HG03064 (cell line): ENCODE measurements at regions not wholly inside any gene's neighbourhood (a gene's known extent, or its start where the extent isn't known, plus 50 kb on each side); places are given as distances from the start of the nearest gene placed in this dataset.
"Not testable (repeated sequence)": the region's sequence is repeated elsewhere in the genome, so short reads cannot be mapped to it uniquely, and the experiment has no call there.

Source experiments
- ATAC-seq: cut with Tn5 transposase; IDR thresholded peaks from one replicate; pipeline ENCODE4 v1.9.1; 2021; ENCODE audit warnings: low read depth; ENCODE audit not compliant: unreplicated experiment

DNA sequence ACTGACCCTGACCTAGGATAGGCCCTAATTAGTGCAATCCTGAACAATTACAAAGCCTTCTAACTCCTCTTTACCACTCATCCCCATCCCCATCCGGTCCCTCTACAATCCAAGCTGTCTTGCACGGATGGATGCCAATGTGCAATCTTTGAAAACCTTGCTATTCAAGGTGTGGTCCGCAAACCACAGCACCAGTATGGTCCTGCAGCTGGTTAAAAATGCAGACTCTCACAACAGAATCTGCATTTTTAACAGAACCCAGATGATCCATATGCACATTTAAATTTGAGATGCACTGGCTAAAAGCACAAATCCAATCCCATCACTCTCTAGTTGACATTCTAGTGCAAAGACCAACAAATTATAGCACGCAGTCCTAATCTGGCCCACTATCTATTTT, 230.6 kb upstream of the KRR1 start:
- no peak for ATAC-seq

DNA sequence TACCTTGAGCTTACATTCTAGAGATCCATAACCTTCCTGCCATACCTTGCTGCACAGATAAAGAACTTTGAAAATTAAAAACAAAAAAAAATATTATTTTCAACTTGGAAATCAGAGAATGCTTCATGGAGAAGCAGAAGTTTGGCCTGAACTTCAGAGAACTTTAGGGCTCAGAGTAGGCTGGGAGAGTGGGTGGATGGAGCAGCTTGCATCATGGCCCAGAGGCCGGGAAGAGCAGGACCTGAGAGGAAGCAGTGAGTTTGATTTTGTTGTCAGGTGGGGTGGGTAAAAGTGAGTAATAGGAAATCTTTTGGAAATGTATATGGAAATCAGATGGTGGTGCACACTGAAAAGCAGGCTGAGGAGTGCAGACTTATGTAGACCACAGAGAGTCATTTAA, 228.5 kb upstream of the KRR1 start:
- no peak for ATAC-seq

DNA sequence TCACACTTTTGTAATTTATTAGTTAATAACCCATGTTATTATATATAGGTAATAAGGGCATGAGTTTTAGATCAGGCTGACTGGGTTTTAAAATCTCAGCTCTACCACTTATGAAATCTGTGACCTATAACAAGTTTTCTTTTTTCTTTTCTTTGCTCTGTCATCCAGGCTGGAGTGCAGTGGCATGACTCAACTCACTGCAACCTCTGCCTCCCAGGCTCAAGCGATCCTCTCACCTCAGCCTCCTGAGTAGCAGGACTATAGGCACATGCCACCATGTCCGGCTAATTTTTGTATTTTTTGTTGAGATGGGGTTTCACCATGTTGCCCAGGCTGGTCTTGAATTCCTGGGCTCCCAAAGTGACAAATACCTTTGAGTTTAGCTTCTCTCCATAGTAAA, 227.7 kb upstream of the KRR1 start:
- not testable (repeated sequence) for ATAC-seq

DNA sequence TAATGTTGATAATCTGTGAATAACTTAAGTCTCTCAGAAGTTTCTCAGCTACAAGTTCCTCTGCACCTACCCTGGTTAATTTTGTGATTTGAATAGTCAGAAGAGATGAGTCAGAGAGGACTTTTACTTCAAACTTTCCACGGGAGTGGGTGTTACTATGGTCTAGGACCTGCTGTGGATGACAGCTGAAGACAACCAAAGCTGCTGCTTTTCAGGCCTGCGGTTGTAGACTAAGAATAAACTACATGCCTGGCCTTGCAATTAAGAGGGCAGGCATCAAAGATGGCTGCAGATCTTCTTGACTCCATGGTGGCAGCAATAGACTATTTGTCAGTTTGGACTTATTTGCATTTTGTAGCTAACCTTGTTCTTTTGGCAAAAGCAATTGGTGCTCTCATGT, 227.1 kb upstream of the KRR1 start:
- ATAC-seq, result peak; percentile 77

DNA sequence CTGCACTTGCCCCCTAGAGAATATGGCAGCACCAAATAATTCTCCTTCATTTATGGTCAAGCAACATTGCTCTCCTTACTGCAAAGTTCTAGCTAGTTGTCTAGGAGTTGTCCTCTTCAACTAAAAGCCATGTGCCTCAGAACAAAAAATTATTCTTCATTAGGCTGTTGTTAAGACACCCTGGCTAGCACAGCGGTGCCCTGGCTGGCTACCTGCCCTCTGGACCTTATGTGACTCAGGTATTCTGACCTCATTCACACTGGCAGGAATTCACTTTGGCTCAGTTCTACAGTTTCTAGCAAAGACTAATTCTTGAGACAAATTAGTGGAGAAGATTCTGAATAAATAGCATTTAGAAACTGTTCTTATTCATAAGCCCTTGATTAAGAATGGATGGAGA, 224.4 kb upstream of the KRR1 start:
- ATAC-seq, result no peak

DNA sequence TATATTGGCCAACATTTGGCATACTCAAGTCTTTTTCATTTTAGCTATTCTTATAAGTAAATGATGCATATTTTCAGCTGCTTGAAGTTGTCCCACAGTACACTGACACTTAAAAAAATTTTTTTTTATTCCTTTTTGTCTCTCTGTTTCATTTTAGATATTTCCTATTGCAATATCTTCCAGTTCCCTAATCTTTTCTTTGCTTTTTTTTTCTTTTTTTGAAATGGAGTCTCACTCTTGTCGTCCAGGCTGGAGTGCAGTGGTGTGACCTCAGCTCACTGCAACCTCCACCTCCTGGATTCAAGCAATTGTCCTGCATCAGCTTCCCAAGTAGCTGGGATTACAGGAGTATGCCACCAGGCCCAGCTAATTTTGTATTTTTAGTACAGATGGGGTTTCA, 217.4 kb upstream of the KRR1 start:
- ATAC-seq, result no peak

DNA sequence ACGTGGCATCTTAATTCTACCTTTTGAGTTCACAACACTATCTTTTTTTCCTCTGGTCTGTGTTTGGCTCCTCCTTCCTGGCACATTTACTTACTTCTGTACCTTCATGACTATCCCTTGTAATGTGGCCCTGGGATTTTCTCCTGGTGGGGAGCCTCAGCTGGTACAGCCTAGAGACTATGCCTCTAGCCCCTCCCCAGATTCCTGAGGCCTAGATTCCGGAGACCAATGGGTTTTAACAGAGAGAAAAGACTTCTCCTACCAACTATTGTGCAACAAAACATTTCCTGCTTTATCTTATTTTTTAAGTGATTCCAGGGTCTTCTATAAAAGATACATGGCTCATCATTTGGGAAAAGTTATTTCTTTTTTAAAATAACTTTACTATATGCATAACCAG, 216.2 kb upstream of the KRR1 start:
- ATAC-seq, result no peak

DNA sequence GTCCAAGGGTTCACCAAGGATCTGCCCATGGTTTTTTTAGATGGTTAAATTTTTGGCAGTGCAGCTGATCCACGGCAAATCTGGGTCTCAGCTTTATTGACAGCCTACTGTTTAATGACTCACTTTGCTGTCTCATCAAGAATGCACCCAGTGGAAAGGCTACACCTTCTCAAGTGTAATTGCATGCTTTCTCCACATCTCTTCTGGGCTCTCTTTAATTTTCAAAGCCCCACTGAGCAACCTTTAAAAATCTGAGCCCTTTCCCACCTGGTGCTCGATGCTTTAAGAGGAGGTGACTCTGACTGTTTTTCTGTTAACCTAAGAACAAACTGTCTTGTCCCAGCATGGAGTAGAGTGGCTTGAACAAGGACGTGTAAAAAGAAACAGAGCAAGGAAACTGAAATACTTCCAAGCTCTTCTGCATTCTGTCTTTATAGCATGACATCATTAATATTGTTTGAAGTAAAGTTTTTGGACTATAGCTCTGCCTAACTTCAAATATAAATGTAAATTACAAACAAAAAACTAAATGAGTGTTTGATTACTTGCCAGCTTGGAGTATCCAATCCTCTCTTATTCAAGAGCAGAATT, 214.2 kb upstream of the KRR1 start:
- no peak for ATAC-seq

DNA sequence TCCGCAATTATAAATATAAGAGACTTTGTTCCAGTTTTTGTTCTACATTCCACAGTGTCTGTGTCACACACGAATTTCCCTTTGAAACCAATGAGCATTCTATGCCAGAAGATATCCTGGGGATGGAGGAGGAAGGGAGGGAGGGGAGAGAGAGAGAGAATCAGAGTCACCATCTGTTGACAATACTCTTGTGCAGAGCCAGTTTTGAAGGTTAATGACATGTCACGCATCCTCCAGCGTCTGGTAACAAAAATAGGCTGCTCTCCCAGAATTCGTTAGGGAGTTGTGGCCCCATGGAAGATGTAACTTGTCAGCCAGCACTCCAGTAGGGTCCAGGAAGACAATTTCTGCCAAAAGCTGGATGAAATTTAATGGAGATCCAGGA, 213.5 kb upstream of the KRR1 start:
- no peak for ATAC-seq

DNA sequence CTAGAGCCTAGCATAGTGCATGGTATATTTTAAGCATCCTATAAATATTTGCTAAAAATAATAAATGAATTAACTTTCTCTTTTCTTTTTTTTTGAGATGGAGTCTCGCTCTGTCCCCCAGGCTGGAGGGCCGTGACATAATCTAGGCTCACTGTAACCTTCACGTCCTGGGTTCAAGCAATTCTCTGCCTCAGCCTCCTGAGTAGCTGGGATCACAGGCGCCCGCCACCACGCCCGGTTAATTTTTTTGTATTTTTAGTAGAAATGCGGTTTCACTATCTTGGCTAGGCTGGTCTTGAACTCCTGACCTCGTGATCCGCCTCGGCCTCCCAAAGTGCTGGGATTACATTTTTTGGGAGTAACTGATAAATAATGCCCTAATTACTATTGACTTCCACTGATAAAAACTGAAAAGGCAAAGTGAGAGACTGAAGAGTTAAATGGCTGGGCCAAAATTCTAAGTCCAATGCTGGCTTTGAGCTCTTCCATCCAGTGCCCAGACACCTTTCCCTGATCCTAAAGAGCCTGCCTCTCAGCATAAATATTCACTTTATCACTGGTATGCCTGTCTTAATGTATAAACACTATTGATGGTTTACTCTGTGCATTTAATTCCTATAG, 213.0 kb upstream of the KRR1 start:
- no peak for ATAC-seq

DNA sequence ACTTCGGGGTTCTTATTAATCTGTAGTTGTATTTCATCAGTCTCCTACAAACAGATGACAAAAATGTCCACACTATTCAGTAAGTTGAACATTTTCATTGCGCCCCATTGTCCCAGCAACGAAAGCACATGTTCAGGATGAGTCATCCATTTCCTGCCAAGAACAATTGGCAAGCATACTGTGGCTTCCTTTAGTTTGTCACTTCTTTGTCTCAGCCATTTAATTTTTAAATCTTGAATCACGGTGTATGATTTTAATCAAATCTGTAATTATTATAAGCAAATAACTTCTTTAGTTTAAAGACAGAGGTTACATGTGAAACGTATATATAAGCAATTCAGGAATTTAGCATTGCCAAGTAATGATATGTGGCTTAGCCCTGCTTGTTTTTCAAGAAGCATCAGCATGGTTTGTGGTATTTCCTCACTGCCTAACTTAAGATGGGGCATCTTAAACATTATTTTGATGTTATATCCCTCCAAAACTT, 211.3 kb upstream of the KRR1 start:
- ATAC-seq, result peak; percentile 96

DNA sequence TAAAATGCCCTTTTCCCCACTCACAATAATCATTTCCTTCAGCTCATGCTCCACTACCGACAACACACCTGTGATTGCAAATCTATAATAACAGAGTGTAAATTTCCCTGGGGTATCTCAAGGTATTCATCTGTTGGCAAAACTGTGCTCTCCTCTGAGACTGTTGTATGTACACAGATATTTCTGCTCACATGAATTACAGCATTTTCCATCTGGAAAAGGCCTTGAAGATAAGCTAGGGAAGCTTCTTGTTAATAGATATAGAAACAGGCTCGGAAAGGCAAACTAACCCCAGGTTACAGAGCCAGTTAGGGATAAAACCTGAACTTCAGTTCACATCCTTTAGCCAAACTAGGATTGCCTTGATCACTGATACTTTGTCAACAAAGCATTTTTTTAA, 210.4 kb upstream of the KRR1 start:
- no peak for ATAC-seq

DNA sequence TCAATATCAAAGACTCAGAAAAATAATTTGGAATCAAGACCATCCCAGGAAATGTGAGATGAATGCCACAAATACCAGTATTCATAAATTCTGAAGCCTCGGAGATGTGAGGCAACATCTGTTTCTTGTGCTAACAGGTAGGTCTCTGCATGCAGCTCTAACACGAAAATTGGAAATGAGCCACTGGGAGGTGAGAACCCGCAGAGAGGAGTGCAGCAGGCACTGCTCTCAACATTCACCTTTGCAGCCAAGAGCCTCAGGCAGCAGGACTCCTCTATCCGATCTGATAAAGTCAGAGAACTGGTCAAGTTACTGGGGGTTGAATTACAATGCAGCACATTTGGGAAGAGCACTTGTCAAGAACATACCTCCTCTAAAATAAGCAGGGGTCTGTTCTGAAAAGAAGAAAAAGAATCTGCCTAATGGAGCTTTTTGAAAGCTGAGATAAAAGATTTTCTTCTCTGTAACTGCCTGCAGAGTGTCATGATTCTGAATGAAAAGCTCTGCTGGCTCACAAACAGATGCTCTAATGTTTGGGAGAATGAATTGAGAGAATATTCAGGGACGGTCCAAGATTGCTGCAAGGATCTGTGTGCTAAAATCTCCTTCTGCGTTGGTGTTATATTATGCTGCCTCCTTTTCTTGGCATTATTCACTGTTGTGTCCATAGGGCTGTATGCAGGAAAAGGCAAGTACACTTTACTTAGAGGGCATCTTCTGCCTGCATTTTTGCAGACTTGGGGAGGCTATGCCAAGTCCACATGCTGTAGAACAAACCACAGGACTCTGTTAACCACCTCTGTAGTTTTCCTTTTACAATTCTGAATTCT, 209.6 kb upstream of the KRR1 start:
- no peak for ATAC-seq

DNA sequence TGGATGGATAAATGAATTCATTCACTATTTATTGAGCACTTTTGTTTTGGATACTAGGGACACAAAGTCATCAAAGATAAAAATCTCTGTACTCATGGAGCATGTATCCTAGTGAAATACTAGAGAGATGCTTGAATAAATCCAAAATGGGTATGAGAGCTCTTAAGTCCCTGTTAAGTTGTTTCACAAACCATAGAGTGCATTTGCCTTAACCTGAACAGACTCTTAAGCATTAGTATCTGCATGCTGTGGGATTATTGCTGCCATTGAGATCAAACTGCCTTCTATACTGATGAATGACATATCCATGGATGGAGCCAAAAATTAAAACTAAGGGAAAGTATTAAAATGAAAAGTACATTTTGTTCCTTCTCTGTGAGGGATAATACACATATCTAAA, 206.5 kb upstream of the KRR1 start:
- ATAC-seq, result no peak

DNA sequence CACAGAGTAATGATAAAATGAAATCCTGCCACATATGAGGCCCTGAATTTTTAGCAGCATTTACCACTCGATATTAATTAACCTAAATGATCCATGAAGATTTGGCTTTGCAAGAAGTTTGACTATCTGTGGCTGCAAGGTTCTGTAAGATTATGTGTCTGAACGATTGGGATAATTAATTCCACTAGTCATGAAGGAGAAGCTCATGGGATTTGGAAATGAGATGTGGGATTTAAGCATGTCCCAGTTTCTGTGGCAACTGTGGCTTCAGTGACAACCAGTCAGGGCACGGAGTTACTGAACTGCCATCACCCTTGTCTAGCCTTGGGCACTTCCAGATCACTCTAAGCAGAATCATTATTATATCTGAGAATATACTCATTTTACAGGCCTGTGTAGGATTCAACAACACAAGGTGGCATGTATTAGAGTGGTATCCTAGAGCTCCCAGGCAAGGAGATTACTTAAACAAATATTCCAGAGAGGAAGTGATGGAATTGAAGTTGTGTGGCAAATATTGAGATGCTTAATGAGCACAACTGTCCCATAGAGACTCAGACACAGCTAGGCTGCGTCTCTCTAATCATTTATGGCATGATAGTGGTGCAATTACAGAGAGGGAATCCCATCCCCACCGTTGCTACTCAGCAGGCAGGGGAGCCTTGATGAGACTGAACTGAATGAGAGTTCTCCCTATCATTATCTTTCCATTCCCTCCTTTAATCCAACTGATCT, 205.0 kb upstream of the KRR1 start:
- no peak for ATAC-seq

DNA sequence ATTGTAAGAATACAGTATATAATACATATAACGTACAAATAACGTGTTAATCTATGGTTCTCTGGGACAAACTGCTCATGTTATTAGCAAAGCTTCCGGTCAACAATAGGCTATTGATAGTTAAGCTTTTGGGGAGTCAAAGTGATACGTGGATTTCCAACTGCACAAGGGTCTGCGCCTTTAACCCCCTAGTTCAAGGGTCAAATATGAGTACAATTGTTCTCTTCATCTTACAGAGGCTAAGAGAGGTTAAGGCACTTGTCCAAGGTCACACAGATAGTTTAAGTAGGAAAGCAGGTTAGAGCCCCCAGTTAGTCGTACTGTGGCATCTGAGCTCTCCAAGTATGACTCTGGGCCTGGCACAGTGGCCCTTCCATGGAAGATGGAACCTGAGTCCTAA, 204.3 kb upstream of the KRR1 start:
- ATAC-seq, result no peak

DNA sequence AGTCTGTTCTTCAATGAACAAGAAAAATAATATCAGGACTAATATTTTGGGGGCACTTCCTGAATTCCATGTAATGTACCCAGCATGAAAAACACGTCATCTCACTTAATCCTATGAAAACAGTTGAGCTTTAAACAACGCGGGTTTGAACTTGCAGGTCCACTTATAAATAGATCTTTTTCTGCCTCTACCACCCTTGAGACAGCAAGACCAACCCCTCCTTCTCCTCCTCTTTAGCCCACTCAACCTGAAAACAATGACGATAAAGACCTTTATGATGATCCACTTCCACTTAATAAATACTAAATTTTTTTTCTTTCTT, 203.9 kb upstream of the KRR1 start:
- no peak for ATAC-seq

DNA sequence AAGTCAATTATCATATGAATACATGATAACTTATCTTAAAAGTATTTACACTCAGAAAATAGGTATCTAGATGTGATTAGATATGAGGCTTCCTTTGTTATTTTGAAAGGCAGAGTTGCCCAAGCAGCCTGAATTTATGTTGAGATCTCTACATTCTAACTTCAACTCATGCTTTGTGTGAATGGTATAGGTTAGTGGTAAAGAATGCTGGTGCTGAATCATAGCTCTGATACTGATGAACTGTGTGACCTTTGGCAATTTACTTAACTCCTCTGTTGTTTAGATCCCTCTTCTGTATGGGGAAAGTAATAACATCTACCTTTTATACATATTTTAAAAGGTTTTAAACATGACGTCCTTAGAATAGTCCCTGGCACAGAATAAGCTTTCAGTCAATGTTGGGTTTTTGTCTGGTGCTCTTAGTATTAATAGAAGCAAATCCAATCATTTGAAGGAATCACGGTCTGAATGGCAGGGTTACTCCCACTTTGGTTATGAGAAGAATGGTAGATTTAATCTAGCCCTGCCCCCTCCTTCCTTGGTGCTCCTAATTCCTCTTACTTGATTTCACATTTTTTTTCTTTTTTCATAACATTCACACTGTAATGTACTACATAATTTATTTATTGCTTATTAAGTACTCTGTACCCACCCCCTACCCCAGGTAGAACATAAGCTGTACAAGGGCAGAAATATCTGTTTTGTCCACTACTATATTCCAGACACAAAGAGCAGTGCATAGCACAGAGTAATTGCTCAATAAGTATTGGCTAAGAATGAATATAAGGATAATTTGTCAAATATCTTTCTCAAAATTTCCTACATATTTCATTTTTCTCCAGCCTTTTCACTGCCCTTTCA, 203.3 kb upstream of the KRR1 start:
- ATAC-seq, result no peak

DNA sequence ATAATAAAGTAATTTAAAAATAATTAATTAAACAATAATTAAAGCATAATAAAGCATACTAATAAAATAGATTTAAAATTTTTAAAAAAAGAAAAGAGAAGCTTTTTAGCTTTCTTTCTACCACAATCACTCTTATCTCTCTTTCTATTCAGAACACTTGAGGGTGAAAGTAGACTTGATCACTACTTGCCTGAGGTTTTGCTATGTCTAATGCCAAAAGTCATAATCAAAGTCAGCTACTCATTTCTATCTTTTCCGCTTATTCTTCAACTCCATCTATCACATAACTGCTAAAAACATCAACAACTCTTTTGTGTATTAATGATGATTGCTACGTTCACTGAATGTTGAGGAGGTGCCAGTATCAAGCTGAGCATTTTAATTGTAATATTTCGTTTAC, 202.0 kb upstream of the KRR1 start:
- ATAC-seq, result no peak

DNA sequence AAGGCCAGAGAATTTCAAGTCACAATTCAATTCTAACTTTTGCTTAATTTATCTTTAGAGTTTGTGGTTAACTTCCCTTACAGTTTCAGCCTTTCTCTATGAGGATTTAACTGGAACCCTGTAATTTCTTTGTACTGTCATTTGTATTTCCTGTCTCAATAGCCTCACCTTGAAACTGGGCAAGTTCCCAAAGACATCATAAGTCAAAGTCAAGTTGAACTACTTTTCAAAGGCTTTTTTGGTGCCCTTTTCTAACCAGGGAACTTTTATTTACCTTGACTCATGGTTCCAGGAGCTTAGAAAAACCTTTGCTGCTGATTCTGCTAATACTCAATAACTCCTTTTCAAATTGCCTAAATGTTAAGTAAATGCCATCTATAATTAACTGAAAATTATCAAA, 200.8 kb upstream of the KRR1 start:
- no peak for ATAC-seq

DNA sequence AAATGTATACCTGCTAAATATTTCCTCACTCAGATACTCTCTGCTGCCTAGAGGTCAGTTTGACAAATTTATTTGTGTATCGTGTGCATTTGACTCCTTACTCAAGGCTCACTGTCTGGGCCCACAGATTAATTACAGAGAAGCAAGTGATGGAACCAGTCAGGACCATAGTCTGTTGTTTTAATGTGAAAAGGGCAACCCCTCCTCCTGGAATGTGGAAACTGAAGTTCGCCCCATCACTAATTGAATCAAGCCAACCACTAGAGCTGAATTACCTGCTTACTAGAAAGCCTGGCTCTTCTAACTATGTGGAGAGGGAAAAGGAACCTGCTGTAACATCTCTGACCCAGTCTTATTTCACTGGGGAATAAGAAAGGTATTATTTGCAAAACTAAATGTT, 199.9 kb upstream of the KRR1 start:
- no peak for ATAC-seq
